Activated B cell treated with CpG ODN at 0.5 μM for 24 hours (primary cell): ENCODE measurements at regions not wholly inside any gene's neighbourhood (a gene's known extent, or its start where the extent isn't known, plus 50 kb on each side); places are given as distances from the start of the nearest gene placed in this dataset.
"Not testable (repeated sequence)": the region's sequence is repeated elsewhere in the genome, so short reads cannot be mapped to it uniquely, and the experiment has no call there.

Experiments
- ATAC-seq: fragments of 200-7000 bp; cut with Tn5 transposase; one replicate; pipeline ENCODE4 v1.10.0; 2021; ENCODE audit warnings: low read depth, mild to moderate bottlenecking, moderate library complexity
- CTCF ChIA-PET: fragments of 350-600 bp; sonication (Branson Sonifier 250); formaldehyde crosslinking; loops from one replicate; lab custom pipeline; 2021; ENCODE audit warnings: antibody characterized with exemption; lab: Charles Lee
- POLR2A ChIA-PET: fragments of 350-600 bp; sonication (Branson Sonifier 250); formaldehyde crosslinking; loops from one replicate; lab custom pipeline; 2021; ENCODE audit warnings: antibody characterized with exemption; lab: Charles Lee
- DNase-seq: peaks from one replicate; pipeline ENCODE4 v3.0.0; 2022
- H3K27ac Mint-ChIP-seq: one replicate; pipeline ENCODE4 v1.8.0; 2020; ENCODE audit warnings: mixed read lengths
- H3K27me3 Mint-ChIP-seq: one replicate; pipeline ENCODE4 v1.8.0; 2021; ENCODE audit warnings: mixed read lengths
- H3K36me3 Mint-ChIP-seq: one replicate; pipeline ENCODE4 v1.8.0; 2021; ENCODE audit warnings: low read depth, mixed read lengths
- H3K4me1 Mint-ChIP-seq: one replicate; pipeline ENCODE4 v1.8.0; 2021; ENCODE audit warnings: mixed read lengths
- H3K4me3 Mint-ChIP-seq: one replicate; pipeline ENCODE4 v1.8.0; 2020; ENCODE audit warnings: mild to moderate bottlenecking, mixed read lengths
- H3K9me3 Mint-ChIP-seq: one replicate; pipeline ENCODE4 v1.8.0; 2020; ENCODE audit warnings: mixed read lengths
- intact Hi-C: fragments of 100-400 bp; cut with micrococcal nuclease; formaldehyde crosslinking; loops from one replicate; pipeline ENCODE4 v1.15.1; 2024

- CTCF ChIA-PET, ATAC-seq, H3K27me3 Mint-ChIP-seq, H3K36me3 Mint-ChIP-seq, H3K4me3 Mint-ChIP-seq, POLR2A ChIA-PET, H3K27ac Mint-ChIP-seq, DNase-seq, H3K9me3 Mint-ChIP-seq, intact Hi-C loops, H3K4me1 Mint-ChIP-seq: not testable (repeated sequence)
Measured at GRCh38 chr1:223903221-223903620, 57.5 kb upstream of the TP53BP2 start.

- H3K27me3 Mint-ChIP-seq, H3K4me1 Mint-ChIP-seq, H3K36me3 Mint-ChIP-seq, ATAC-seq, H3K27ac Mint-ChIP-seq, DNase-seq, H3K9me3 Mint-ChIP-seq, CTCF ChIA-PET, intact Hi-C loops, H3K4me3 Mint-ChIP-seq: not testable (repeated sequence)
- POLR2A ChIA-PET, result interaction anchor here (0.6 kb wide), 1 partner anchor 52 kb away, joined by 4 read pairs; no protein-coding TSS in a partner anchor
Measured at GRCh38 chr1:223899775-223900174, 54.0 kb upstream of the TP53BP2 start.

- H3K9me3 Mint-ChIP-seq, H3K4me1 Mint-ChIP-seq, intact Hi-C loops, ATAC-seq, H3K27me3 Mint-ChIP-seq, H3K4me3 Mint-ChIP-seq, H3K27ac Mint-ChIP-seq, POLR2A ChIA-PET, DNase-seq, CTCF ChIA-PET, H3K36me3 Mint-ChIP-seq: not testable (repeated sequence)
Measured at GRCh38 chr1:223897097-223897496, 51.4 kb upstream of the TP53BP2 start.

- H3K36me3 Mint-ChIP-seq, H3K4me1 Mint-ChIP-seq, H3K4me3 Mint-ChIP-seq, CTCF ChIA-PET, DNase-seq, POLR2A ChIA-PET, ATAC-seq, H3K27ac Mint-ChIP-seq, H3K27me3 Mint-ChIP-seq, intact Hi-C loops, H3K9me3 Mint-ChIP-seq: not testable (repeated sequence)
Measured at GRCh38 chr1:223895950-223896349, 50.2 kb upstream of the TP53BP2 start.
